Keratinocyte (primary cell): ENCODE measurements at regions not wholly inside any gene's neighbourhood (a gene's known extent, or its start where the extent isn't known, plus 50 kb on each side); places are given as distances from the start of the nearest gene placed in this dataset.

Source experiments
- DNase-seq: peaks from one replicate; pipeline ENCODE4 v3.0.0-alpha.2; 2011; ENCODE audit warnings: low read depth, missing footprints, low spot score
- FAIRE-seq: peaks from 2 replicates; lab custom pipeline; 2011; peaks lifted over from hg19 to GRCh38; lab: Jason Lieb, UNC
- H2AFZ ChIP-seq: 2 replicates; pipeline ENCODE4 v1.6.0; 2012; ENCODE audit warnings: low read length, control low read depth, inconsistent platforms; ENCODE audit not compliant: control insufficient read depth
- H3K27ac ChIP-seq: 2 replicates; pipeline ENCODE4 v1.5.1; 2011; ENCODE audit warnings: low read length; ENCODE audit not compliant: control insufficient read depth, insufficient read depth
- H3K27me3 ChIP-seq: 3 replicates; pipeline ENCODE4 v1.6.0; 2011; ENCODE audit warnings: low read length; ENCODE audit not compliant: control insufficient read depth, insufficient read depth; ENCODE audit errors: extremely low read depth
- H3K36me3 ChIP-seq, 2 experiments: 2 replicates in 1 of 2; 3 replicates in 1 of 2; pipeline ENCODE4 v1.5.1; 2011; ENCODE audit warnings: low read length in 2 of 2, mild to moderate bottlenecking in 1 of 2; ENCODE audit not compliant: control insufficient read depth in 2 of 2, insufficient read depth in 2 of 2; ENCODE audit errors: extremely low read depth in 1 of 2
- H3K4me1 ChIP-seq: 3 replicates; pipeline ENCODE4 v1.5.1; 2011; ENCODE audit warnings: low read length; ENCODE audit not compliant: control insufficient read depth, insufficient read depth; ENCODE audit errors: extremely low read depth
- H3K4me2 ChIP-seq: 3 replicates; pipeline ENCODE4 v1.6.0; 2011; ENCODE audit warnings: low read depth, low read length; ENCODE audit not compliant: control insufficient read depth, insufficient read depth; ENCODE audit errors: extremely low read depth
- H3K4me3 ChIP-seq, 3 experiments: fragments of 200-600 bp in 1 of 3; sonication (generic) in 1 of 3; 2 replicates in 2 of 3; 3 replicates in 1 of 3; pipeline ENCODE4 v1.5.1; 2011 to 2016; ENCODE audit warnings: low read length in 3 of 3, mild to moderate bottlenecking in 3 of 3, control low read depth in 2 of 3, inconsistent platforms in 1 of 3, low read depth in 1 of 3, mixed read lengths in 1 of 3, mixed run types in 1 of 3, moderate library complexity in 1 of 3; ENCODE audit not compliant: control insufficient read depth in 2 of 3, insufficient read depth in 2 of 3; ENCODE audit errors: extremely low read depth in 1 of 3
- H3K79me2 ChIP-seq: 2 replicates; pipeline ENCODE4 v1.6.0; 2012; ENCODE audit warnings: low read length; ENCODE audit not compliant: control insufficient read depth, insufficient read depth
- H3K9ac ChIP-seq: 3 replicates; pipeline ENCODE4 v1.6.0; 2011; ENCODE audit warnings: low read length; ENCODE audit not compliant: control insufficient read depth, insufficient read depth; ENCODE audit errors: extremely low read depth
- H3K9me1 ChIP-seq: 3 replicates; pipeline ENCODE4 v1.6.0; 2011; ENCODE audit warnings: low read length; ENCODE audit not compliant: control insufficient read depth, insufficient read depth; ENCODE audit errors: extremely low read depth
- H3K9me3 ChIP-seq: 2 replicates; pipeline ENCODE4 v1.5.1; 2012; ENCODE audit warnings: low read depth, low read length; ENCODE audit not compliant: control insufficient read depth
- H4K20me1 ChIP-seq: 3 replicates; pipeline ENCODE4 v1.6.0; 2011; ENCODE audit warnings: low read length; ENCODE audit not compliant: control insufficient read depth, insufficient read depth; ENCODE audit errors: extremely low read depth
- EZH2 ChIP-seq: IDR thresholded peaks from one replicate; pipeline ENCODE4 v1.6.1; 2012; ENCODE audit warnings: inconsistent platforms, mild to moderate bottlenecking, low read length, moderate library complexity
- dilution Hi-C: fragments of 300-500 bp; cut with MboI; formaldehyde crosslinking; loops from one replicate; pipeline ENCODE4 v1.7.0; 2020; ENCODE audit warnings: low sequenced_read_pairs; ENCODE audit not compliant: extremely low pct_ligation_motif_present
- TF ChIP-seq, protein P1 (sequence below), 3 experiments: IDR thresholded peaks in 1 of 3; conservative IDR thresholded peaks in 1 of 3; optimal IDR thresholded peaks in 1 of 3; 2 replicates in 2 of 3; 3 replicates in 1 of 3; pipeline versions ENCODE3 to v1.5.1; 2011; ENCODE audit warnings: low read length in 3 of 3, mild to moderate bottlenecking in 3 of 3, moderate library complexity in 2 of 3, control low read depth in 1 of 3, inconsistent platforms in 1 of 3; ENCODE audit not compliant: insufficient read depth in 2 of 3; ENCODE audit errors: extremely low read depth in 1 of 3

DNA sequence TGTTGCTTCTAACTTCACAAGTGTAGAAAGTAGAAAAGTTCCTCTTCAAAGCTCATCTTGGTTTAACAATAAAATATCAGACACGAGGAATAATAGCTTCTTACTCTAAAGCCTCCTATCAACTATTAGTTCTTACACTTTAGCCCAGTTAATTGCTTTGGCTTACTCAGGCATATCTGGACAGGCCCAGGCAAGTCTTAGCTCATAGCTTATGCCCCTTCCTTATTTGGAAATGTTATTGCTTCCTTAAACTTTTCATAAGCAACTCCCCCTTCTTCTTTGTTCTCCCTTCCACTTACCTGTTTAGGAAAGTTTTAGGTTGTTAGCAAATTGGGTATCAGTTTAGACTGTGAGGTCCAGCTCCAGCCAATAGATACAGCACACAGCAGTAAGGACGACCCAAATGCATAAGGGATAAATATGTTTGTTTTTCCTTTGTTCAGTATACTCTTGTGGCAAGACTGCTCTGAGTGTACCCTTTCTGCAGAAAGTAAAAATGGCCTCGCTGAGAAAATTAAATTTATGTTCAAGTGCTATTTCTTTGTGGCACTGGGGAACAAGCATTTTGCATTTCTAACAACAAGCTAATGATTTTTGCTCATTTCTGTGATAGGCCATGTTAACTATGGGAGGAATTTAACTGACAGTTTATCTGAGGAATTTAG lies 162.1 kb downstream of the SMC2 start:
- dilution Hi-C loops: no loop called here

GRCh38 chr9:104256696-104257062 lies 162.6 kb downstream of the SMC2 start:
- H3K9ac ChIP-seq: no peak overlapping the region
- H3K27ac ChIP-seq: no peak overlapping the region
- no peaks in the 10 kb centered on the region for H4K20me1 ChIP-seq
- no peaks in the 10 kb centered on the region for H3K36me3 ChIP-seq
- no peaks in the 10 kb centered on the region for H3K9me1 ChIP-seq
- no peak overlapping the region for H3K4me2 ChIP-seq
- H3K4me3 ChIP-seq: no peak overlapping the region
- no peaks in the 10 kb centered on the region for H3K27me3 ChIP-seq
- no peak for DNase-seq
- H3K9me3 ChIP-seq: no peaks in the 10 kb centered on the region
- H2AFZ ChIP-seq: no peak overlapping the region
- dilution Hi-C loops: no loop called here
- no peak for FAIRE-seq
- no peaks in the 10 kb centered on the region for H3K79me2 ChIP-seq
- TF ChIP-seq, protein P1, sequence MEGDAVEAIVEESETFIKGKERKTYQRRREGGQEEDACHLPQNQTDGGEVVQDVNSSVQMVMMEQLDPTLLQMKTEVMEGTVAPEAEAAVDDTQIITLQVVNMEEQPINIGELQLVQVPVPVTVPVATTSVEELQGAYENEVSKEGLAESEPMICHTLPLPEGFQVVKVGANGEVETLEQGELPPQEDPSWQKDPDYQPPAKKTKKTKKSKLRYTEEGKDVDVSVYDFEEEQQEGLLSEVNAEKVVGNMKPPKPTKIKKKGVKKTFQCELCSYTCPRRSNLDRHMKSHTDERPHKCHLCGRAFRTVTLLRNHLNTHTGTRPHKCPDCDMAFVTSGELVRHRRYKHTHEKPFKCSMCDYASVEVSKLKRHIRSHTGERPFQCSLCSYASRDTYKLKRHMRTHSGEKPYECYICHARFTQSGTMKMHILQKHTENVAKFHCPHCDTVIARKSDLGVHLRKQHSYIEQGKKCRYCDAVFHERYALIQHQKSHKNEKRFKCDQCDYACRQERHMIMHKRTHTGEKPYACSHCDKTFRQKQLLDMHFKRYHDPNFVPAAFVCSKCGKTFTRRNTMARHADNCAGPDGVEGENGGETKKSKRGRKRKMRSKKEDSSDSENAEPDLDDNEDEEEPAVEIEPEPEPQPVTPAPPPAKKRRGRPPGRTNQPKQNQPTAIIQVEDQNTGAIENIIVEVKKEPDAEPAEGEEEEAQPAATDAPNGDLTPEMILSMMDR (optimal IDR thresholded peaks at IDR 0.05 in 1 of 3, IDR thresholded peaks at IDR 0.05 in 1 of 3, conservative IDR thresholded peaks at IDR 0.05 in 1 of 3; ENCODE audit: extremely low read depth in 1 of 3, insufficient read depth in 2 of 3, low read length in 3 of 3): no peak
- TF ChIP-seq EZH2: no peak
- peaks cover 3% of the 10 kb centered on the region for H3K4me1 ChIP-seq

More for the DNA sequence above, 162.1 kb downstream of the SMC2 start:
- Histone ChIP-seq H3K79me2 (no peaks in the 10 kb centered on the region), H4K20me1 (no peaks in the 10 kb centered on the region), H2AFZ (peak overlapping the region; percentile 44), H3K4me3 (peak overlapping the region in 1 of 3 experiments; percentile 15), H3K27me3 (no peaks in the 10 kb centered on the region), H3K36me3 (no peaks in the 10 kb centered on the region), H3K9me3 (no peaks in the 10 kb centered on the region), H3K9me1 (no peaks in the 10 kb centered on the region), H3K9ac (no peak overlapping the region), H3K4me1 (peaks cover 3% of the 10 kb centered on the region), H3K4me2 (no peak overlapping the region), H3K27ac (no peak overlapping the region)
- TF ChIP-seq, protein P1 (optimal IDR thresholded peaks at IDR 0.05 in 1 of 3, IDR thresholded peaks at IDR 0.05 in 1 of 3, conservative IDR thresholded peaks at IDR 0.05 in 1 of 3; ENCODE audit: extremely low read depth in 1 of 3, insufficient read depth in 2 of 3, low read length in 3 of 3): no peak
- TF ChIP-seq EZH2: no peak
- DNase-seq: no peak
- peak; percentile 34 for FAIRE-seq
